Thyroid gland (tissue), 4 donors: ENCODE measurements at regions not wholly inside any gene's neighbourhood (a gene's known extent, or its start where the extent isn't known, plus 50 kb on each side); places are given as distances from the start of the nearest gene placed in this dataset.
"Not testable (repeated sequence)": the region's sequence is repeated elsewhere in the genome, so short reads cannot be mapped to it uniquely, and the experiment has no call there.

Source experiments
- DNase-seq, 2 donors: peaks; one replicate each; pipeline ENCODE4 v3.0.0-alpha.2; 2019
- H3K27ac ChIP-seq, 3 donors: fragments of 200-600 bp; sonication (generic); 1 replicate in 2 of 3; 2 replicates in 1 of 3; pipeline ENCODE4 v1.5.1; 2016 to 2019; ENCODE audit warnings: mild to moderate bottlenecking in 1 of 3, moderate library complexity in 1 of 3
- H3K27me3 ChIP-seq: fragments of 200-600 bp; sonication (generic); one replicate; pipeline ENCODE4 v1.5.1; 2019
- H3K36me3 ChIP-seq, 2 donors: fragments of 200-600 bp; sonication (generic); one replicate each; pipeline ENCODE4 v1.5.1; 2016 to 2019
- H3K4me1 ChIP-seq, 2 donors: fragments of 200-600 bp; sonication (generic); one replicate each; pipeline ENCODE4 v1.5.1; 2017 to 2019
- H3K4me3 ChIP-seq, 3 donors: fragments of 200-600 bp; sonication (generic); replicated peaks in 1 of 3; 1 replicate in 2 of 3; 2 replicates in 1 of 3; pipeline ENCODE4 v1.5.1; 2016; ENCODE audit warnings: mild to moderate bottlenecking in 1 of 3
- H3K9me3 ChIP-seq: fragments of 200-600 bp; sonication (generic); one replicate; pipeline ENCODE4 v1.5.1; 2017
- POLR2A ChIP-seq, 2 donors: fragments of 450-650 bp; IDR thresholded peaks; one replicate each; pipeline ENCODE4 v1.6.1; 2017; ENCODE audit warnings: antibody characterized with exemption in 2 of 2, mild to moderate bottlenecking in 2 of 2, moderate library complexity in 1 of 2
- WGBS, 2 donors: methylation state at CpG; one replicate each; pipeline ENCODE4 v1.1.5; 2017; 5-methylcytosine and 5-hydroxymethylcytosine counted together
- intact Hi-C: fragments of 100-400 bp; cut with DNase I; formaldehyde crosslinking; loops from one replicate; pipeline ENCODE4 v1.15.1; 2023
- TF ChIP-seq, protein P1 (sequence below), 6 experiments: fragments of 200-600 bp in 3 of 6; fragments of 450-650 bp in 3 of 6; sonication (generic) in 3 of 6; IDR thresholded peaks; one replicate each; pipeline ENCODE4 v1.5.1; 2016 to 2019; ENCODE audit warnings: antibody characterized with exemption in 6 of 6, mild to moderate bottlenecking in 2 of 6, inconsistent platforms in 1 of 6, moderate library complexity in 1 of 6

DNA sequence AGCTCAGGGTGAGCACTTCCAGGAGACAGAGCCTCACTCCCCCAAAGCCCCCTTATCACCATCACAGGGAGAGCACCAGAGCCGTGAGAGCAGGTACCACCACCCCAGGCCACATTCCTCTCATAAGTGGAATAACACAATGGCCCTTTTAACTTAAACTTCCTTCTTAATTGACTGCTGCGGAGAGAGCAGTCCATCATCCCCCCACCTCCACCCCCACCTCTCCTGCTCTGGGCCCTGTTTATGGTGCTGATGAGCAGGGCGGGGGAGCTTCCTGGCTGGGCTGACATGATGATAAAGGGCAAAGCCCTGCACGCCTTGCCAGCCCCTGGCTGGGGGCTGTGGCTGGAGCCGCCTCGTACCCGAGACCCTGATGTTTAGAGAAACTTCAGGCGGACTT lies 81.4 kb upstream of the PODXL start:
- no peak overlapping the region for H3K4me3 ChIP-seq
- peaks cover 0 to 6% of the 10 kb centered on the region in 2 donors for H3K4me1 ChIP-seq
- WGBS, 2 donors, result 71 to 83% methylated on average over 8 of the region's 8 CpGs
- H3K27ac ChIP-seq, result no peak overlapping the region
- no peak for DNase-seq
- no peaks in the 10 kb centered on the region for H3K36me3 ChIP-seq
- no peaks in the 10 kb centered on the region for H3K27me3 ChIP-seq
- H3K9me3 ChIP-seq, result no peaks in the 10 kb centered on the region
- TF ChIP-seq, protein P1, sequence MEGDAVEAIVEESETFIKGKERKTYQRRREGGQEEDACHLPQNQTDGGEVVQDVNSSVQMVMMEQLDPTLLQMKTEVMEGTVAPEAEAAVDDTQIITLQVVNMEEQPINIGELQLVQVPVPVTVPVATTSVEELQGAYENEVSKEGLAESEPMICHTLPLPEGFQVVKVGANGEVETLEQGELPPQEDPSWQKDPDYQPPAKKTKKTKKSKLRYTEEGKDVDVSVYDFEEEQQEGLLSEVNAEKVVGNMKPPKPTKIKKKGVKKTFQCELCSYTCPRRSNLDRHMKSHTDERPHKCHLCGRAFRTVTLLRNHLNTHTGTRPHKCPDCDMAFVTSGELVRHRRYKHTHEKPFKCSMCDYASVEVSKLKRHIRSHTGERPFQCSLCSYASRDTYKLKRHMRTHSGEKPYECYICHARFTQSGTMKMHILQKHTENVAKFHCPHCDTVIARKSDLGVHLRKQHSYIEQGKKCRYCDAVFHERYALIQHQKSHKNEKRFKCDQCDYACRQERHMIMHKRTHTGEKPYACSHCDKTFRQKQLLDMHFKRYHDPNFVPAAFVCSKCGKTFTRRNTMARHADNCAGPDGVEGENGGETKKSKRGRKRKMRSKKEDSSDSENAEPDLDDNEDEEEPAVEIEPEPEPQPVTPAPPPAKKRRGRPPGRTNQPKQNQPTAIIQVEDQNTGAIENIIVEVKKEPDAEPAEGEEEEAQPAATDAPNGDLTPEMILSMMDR (IDR thresholded peaks at IDR 0.05), result no peak
- no peak for TF ChIP-seq POLR2A (IDR thresholded peaks at IDR 0.05)
- intact Hi-C loops, result no loop called here

DNA sequence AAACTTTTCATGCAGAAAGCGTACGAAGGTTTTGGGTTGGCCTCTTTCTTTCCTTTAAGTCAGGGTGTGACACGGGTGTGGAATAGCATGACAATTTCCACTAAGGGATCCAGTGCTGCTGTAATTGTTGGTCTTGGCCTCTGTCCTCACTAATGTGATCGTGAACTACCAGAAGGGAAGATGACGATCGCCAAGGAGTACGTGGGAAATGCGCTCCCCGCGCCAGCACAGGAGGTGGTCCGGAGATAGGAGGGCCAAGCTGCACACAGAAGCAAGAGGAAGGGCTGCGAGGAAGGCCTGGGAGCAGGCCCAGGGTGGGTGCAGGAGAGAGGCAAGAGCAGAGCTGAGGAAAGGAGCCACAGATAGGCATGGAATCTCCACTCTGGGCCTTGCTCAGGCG lies 79.7 kb upstream of the PODXL start:
- no peak for DNase-seq
- no peak for TF ChIP-seq POLR2A (IDR thresholded peaks at IDR 0.05)
- TF ChIP-seq, protein P1 (IDR thresholded peaks at IDR 0.05), result no peak
- Histone ChIP-seq H3K4me1 (peaks cover 0 to 6% of the 10 kb centered on the region in 2 donors), H3K4me3 (no peak overlapping the region), H3K27ac (no peak overlapping the region), H3K36me3 (no peaks in the 10 kb centered on the region), H3K27me3 (no peaks in the 10 kb centered on the region), H3K9me3 (no peaks in the 10 kb centered on the region)
- intact Hi-C loops, result no loop called here
- WGBS, 2 donors, result 80 to 89% methylated on average over 13 of the region's 13 CpGs

DNA sequence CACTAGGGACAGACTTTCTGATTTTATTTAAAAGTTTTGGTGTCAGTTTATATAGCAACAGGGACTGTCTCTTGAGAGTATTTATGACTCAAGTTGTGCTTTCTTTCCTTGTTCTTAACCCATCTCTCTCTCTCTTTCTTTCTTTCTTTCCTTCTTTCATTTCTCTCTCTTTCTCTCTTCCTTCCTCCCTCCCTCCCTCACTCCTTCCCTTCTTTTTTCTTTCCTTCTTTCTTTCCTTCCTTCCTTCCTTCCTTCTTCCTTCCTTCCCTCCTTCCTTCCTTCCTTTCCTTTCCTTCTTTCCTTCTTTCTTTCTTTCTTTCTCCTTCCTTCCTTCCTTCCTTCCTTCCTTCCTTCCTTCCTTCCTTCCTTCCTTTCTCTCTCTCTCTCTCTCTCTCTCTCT lies 77.8 kb upstream of the PODXL start:
- peaks cover 0 to 15% of the 10 kb centered on the region in 2 donors for H3K4me1 ChIP-seq
- H3K27me3 ChIP-seq, H3K9me3 ChIP-seq, DNase-seq, H3K36me3 ChIP-seq, intact Hi-C loops, H3K27ac ChIP-seq, H3K4me3 ChIP-seq: not testable (repeated sequence)

DNA sequence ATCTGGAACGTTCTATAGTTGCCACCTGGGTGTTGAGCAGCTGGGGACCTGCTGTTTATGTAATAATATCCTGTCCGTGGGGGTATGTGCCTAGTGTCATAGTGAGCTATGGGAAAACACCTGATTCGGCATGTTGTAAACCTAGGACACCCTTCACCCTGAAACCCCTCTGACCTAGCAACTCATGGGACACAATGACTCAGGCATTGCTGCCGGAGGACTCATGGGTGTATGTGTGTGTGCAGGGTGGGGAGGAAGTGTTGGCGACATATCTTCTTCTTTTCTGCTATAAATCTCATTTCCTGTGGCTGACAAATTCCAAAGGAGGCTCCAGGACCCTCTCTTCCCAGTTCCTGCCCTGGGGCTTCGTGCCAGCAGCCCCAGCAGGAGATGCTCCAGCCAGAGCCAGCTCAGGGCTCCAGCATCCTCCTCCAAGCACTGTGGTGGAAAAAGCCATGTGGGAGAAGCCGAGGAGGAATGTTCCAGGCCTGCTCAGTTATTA lies 77.0 kb upstream of the PODXL start:
- H3K36me3 ChIP-seq, result no peaks in the 10 kb centered on the region
- H3K4me3 ChIP-seq, result no peak overlapping the region
- H3K9me3 ChIP-seq, result no peaks in the 10 kb centered on the region
- 57 to 67% methylated on average over 4 to 7 of the region's 7 CpGs for WGBS, 2 donors
- TF ChIP-seq, protein P1 (IDR thresholded peaks at IDR 0.05), result no peak
- TF ChIP-seq POLR2A (IDR thresholded peaks at IDR 0.05), result no peak
- no peak for DNase-seq
- intact Hi-C loops, result no loop called here
- H3K4me1 ChIP-seq, result peaks cover 0 to 18% of the 10 kb centered on the region in 2 donors
- no peak overlapping the region for H3K27ac ChIP-seq
- no peaks in the 10 kb centered on the region for H3K27me3 ChIP-seq

DNA sequence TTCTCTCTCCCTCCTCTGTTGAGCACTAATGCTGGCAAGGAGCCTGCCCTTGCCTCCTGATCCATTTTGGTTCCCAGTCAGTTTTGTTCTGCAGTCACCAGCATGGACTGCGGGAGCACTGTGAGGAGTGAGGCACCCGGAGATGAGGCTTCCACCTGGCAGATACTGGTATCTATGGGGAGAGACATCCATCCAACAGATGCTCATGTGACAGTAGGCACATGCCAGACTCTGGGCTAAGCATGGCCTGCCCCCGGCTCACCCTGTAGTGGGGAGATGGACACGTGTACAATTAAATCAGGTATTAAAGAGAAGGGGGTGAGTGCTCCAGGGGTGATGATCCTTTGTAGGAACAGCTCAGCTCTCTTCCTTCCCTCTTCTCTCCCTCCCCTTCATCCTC lies 74.0 kb upstream of the PODXL start:
- no peaks in the 10 kb centered on the region for H3K9me3 ChIP-seq
- no peak overlapping the region for H3K27ac ChIP-seq
- no peaks in the 10 kb centered on the region for H3K36me3 ChIP-seq
- intact Hi-C loops, result no loop called here
- TF ChIP-seq, protein P1 (IDR thresholded peaks at IDR 0.05), result no peak
- no peak for TF ChIP-seq POLR2A (IDR thresholded peaks at IDR 0.05)
- H3K4me1 ChIP-seq, result peaks cover 0 to 18% of the 10 kb centered on the region in 2 donors
- no peaks in the 10 kb centered on the region for H3K27me3 ChIP-seq
- H3K4me3 ChIP-seq, result no peak overlapping the region
- no peak for DNase-seq
- WGBS, 2 donors, result 82 to 83% methylated on average over 4 of the region's 4 CpGs
